Renal cortical epithelial cell (primary cell): ENCODE measurements at regions not wholly inside any gene's neighbourhood (a gene's known extent, or its start where the extent isn't known, plus 50 kb on each side); places are given as distances from the start of the nearest gene placed in this dataset.

Experiments
- DNase-seq: peaks from one replicate; pipeline ENCODE4 v3.0.0-alpha.2; 2011; ENCODE audit warnings: low read depth

DNA sequence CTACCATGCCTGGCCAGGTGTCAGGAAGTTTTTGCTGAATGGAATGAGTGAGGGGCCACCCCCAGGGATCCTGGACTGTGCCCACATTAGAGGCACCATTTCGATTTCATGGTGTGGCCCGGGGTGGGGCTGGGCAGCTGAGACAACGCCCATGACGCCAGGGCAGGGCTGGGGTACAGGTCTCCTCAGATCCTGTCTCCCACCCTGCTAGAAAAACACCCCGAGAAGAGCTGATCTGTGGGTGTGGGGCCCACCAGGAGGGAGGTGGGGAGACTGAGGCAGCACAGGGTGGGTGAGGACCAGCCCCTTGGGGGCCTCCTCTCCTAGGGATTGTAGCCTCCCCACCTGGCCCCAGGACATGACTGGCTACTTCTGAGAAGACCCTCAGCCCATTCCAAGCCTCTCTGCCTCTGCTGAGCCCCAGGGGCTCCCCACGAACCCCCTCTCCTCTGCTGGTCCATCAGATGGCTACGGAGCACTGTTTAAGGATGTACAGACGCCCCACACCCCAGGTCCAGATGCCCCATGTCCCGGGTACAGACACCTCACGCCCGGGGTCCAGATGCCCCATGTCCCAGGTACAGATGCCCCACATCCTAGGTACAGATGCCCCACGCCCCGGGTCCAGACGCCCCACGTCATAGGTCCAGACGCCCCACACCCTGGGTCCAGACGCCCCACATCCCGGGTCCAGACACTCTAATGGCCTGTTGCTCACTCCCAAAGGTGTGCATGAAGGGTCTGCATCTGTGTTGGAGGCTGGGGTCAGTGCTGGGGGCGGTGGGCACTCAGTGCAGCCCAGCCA lies 99.4 kb downstream of the MICALL2 start:
- no peak for DNase-seq

DNA sequence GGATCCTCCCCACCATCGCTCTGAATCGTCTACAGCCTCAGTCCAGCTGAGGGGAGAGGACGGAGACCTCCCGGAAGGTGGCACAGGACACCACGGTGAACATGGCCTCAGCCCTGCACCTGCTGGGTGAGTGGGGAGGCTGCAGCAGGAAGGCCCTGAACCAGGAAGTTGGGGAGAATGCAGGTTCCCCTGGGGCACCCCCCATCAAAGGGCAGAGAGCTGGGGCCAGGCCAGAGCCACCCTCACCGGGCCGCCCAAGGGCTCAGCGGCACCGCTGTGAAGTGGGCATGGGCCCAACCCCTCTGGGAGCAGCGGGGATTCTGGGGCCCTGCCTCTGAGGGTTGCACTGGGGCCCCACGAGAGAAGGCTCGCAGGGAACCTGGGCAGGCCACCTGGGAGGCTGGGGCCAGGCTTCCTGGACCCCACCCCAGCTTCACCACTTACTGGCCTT lies 98.7 kb downstream of the MICALL2 start:
- no peak for DNase-seq

DNA sequence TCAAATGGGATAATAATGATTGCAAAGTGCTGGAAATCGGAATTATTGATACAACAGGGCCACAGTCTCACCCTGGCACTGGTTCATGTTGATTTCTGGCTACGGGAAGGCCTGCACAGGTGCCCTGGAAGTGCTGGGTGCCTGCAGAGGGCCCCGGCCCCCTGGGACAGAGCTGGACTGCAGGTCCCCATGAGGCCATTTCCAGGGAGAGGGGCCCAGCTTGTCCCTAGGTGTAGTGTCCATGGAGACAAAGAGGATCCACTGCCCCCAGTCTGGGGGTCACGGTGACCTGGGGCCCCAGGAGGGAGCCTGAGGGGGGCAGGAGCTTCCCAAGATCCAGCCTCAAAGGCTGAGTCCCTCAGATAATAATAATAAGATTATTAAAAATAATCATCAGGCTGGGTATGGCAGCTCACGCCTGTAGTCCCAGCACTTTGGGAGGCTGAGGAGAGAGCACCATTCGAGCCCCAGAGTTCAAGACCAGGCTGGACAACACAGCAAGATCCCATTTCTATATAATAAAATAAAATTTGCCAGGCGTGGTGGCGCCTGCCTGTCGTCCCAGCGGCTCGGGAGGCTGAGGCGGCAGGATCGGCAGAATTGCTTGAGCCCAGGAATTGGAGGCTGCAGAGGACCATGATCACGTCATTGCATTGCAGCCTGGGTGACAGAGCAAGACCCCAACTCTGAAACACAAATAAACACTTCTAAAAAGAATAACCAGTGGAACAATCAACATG lies 98.1 kb downstream of the MICALL2 start:
- no peak for DNase-seq

DNA sequence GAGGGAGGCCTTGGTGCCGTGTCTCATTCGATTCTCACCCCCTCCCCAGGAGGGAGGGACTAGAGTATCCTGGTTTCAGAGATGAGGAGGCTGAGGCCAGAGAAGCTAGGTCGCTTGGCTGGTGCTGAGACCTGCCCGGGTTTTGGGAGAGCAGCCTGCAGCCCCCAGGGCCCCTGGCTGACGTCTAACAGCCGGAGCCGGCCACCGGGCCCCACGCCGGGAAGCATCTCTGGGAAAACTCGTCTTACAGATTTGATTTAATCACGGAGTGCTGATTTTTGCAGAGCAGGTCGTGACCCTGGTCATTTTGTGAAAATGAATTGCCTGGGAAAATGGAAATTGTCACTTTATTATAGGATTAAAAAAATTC lies 97.5 kb downstream of the MICALL2 start:
- DNase-seq, result no peak

DNA sequence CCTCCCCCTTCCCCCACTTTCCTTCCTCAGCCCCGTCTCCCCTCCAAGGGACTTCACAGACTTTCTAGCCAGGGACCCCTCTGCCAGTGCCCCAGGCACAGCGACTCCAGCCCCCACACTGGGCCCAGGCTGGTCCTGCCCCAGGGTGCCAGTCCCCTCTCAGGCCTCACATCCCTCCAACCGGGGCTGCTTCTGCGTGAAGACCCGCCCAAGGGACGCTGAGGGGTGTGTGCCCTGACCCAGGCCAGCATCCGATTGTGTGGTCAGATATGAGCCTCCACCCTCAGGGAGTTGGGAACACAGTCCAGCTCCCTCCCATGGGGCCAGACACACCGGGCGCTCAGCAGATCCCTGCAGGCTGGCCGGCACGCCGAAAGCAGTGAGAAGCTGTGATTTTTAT lies 97.0 kb downstream of the MICALL2 start:
- no peak for DNase-seq

DNA sequence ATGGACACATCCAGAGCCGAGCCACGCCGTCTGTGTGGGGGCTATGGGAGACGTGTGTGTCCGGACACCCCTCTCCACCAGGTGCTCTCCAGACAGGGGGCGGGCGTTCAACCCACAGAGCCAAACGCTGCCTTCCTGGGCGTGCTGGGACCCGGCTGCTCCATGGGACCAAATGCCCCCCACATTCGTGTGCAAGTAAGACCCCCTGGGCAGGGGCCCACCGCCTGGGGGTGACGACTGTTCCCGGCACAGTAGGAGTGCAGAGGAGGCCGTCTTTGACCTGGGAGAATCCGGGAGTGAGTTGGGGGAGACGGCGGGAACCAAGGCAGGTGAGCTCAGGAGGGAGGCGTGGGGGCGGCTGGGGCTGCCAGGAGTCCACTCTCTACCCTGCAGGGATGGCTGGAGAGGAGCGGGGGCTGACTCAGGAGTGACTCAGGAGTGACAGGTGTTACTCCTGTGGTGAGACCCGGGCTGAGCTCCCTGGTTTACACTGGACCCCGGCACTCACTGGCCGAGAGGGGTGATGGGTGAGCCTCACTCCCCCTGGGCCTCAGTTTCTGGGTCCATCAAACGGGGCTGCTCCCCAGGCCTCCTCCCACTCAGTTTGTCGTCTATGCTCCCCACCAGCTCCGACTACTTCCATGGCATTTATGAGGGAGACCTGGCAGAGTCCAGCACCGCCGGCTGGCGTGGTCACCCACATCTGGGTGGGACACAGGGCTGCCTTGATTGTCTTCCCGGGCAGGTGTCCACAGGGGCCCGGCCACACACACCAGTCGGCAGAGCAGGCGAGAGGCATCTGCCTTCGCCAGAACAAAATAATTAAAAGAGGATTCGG lies 95.0 kb downstream of the MICALL2 start:
- DNase-seq, result no peak

DNA sequence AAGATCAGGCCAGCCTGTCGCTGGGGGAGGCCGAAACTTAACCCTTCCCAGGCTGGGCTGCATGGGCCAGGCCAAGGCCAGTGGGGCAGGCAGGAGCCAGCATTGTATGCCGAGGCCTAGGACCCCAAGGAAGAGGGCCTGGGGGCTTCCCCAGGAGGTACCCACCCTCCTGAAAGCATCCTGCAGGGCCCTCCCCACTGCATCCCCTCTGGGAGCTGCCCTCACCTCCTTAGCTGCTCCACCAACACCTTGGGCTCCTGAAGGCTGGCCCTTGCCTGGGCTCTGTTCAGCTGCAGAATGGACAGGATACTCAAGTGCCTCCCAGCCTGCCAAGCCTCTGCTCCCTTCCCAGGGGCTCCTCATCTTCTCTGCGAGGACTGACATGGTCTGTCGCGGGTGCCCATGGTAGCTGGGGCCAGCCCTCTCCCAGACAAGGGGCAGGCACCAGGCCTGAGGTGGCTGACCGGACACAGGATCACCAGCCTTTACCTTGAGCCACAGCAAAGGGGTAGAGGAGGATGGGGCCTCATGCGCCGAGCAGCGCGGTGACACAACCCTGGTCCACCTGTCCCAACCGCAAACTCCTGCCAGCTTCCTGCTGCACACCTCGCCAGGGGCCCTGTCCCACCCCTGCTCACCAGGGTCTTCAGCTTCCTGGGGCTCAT lies 94.2 kb downstream of the MICALL2 start:
- DNase-seq, result no peak

DNA sequence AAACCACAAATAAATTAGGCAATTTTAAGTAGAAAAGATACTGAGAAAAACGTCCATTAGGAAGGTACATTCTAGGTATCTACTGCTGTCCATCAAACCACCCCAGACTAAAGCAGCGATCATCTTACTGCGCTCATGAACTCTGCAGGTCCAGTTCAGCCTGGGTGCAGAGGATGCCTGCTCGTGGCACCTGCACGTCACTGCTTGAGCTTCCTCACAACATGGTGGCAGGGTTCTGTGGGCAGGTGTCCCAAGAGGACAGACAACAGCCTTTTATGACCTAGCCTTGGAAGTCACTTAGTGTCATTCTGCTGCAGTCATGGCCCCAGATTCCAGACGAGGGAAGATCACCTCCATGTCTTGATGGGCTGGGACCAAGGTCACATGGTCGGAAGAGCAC lies 93.4 kb downstream of the MICALL2 start:
- no peak for DNase-seq

DNA sequence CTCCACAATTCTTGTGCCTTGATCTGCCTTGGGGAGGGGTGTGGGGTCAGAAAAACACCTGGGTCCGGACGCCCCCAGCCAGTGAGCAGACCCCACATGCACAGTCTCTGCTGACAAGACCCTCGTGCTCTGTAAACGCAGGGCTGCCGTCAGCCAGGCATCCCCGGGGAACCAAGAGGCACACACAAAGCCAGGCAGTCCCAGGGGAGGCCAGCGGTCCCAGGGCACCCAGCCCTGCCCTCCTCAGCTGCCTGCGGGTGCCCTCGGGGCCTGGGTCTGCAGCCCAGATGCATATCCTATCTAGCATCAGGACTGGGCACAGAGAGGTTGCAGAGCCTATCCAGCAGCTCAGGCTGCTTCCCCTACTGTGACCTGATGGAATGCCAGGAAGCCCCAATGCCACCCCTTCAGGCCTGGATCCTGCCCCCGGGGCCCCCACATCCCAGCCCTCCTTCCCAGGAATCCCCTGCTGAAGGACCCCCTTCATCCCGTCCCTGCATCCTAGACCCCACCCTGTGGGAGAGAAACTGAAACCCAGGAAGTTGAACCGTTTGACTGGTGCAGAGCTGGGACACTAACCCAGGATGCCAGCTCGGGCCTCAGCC lies 92.4 kb downstream of the MICALL2 start:
- DNase-seq, result no peak

DNA sequence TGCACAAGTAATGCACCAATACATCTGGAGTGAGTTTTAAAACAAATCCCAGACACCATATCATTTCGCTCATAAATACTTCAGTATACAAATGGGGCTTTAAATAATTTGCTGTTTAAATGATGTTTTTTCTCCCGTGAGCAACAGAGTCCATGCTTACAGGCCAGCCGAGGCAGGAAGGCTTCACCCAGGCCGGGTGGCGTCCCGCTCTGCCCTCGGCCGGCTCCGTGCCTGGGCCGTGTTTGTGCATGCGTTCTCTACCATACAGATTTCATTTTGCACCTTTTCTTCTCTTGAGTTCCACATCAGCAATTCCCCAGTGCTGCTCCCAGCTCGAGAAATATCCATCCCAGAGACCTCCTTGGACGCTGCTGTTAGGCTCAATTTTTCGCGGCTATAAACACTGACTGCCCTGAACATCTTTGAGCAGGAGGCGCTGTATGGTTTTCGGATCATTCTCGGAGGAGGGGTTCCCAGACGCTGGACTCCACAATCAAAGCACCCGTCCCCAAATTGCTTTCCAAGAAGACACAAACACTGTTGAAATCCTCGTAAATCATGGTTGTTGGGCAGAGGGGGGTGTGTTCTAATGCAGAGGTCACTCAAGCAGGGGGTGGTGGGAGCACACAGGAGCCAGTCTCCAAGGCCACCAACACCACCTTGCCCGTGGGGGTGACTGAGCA lies 91.6 kb downstream of the MICALL2 start:
- no peak for DNase-seq

DNA sequence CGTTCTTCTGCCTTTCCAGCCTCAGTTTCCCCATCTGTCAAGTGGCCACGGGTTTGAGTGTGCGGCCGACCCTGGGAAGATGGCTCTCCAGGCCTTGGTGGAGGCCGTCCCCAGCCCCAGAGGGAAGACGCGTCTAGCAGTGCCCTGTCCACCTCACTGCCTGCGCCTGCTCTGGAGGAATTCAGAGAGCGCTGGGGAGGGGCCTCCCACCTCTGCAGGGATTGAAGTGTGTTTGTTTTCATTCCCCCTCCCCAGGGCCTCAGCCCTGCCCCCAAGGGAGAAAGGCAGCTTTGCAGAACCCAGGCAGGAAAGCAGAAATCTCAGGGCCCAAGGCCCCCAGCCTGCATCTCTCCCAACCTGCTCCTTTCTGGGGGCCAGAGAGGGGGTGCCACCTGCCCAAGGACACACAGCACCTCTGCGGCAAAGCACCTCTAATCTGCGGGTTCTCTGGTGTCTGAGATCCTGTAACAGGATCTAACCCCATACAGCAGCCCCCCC lies 91.0 kb downstream of the MICALL2 start:
- DNase-seq, result no peak

DNA sequence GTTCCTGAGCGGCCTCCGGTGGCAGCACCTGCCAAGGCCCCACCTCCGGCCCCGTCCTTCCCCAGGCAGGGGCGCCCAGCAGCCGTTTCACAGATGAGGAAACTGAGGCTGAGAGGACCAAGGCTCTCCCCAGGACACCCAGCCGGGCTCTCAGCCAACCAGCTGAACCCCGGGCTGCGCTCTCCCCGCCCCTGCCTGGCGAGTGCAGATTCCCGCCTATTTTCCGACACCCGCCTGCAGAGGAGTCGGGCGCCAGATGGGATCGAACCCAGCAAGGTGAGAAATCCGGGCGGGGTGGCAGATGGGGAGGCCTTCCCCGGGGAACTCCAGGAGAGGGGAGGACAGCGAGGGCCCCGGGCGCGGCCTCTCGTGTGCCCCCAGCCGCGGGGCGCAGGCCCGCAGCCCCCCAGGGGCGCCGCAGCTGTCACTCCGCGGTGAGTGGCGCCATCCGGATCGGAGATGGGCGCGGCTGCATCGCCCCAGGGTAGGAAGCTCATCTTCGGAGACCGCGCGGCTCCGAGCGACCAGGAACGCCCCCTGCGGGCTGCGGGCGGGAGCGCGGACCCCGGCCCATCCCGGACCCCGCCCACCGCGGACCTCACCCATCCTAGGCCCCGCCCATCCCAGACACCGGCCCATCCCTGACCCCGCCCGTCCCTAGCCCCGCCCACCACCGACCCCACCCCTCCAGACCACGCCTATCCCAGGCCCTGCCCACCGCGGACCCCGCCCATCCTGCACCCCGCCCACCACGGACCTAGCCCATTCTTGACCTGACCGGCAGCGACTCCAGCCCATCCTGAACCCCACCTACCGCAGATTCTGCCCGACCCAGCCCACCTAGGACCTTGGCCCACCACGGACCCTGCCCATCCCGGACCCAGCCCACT lies 90.3 kb downstream of the MICALL2 start:
- DNase-seq, result no peak

DNA sequence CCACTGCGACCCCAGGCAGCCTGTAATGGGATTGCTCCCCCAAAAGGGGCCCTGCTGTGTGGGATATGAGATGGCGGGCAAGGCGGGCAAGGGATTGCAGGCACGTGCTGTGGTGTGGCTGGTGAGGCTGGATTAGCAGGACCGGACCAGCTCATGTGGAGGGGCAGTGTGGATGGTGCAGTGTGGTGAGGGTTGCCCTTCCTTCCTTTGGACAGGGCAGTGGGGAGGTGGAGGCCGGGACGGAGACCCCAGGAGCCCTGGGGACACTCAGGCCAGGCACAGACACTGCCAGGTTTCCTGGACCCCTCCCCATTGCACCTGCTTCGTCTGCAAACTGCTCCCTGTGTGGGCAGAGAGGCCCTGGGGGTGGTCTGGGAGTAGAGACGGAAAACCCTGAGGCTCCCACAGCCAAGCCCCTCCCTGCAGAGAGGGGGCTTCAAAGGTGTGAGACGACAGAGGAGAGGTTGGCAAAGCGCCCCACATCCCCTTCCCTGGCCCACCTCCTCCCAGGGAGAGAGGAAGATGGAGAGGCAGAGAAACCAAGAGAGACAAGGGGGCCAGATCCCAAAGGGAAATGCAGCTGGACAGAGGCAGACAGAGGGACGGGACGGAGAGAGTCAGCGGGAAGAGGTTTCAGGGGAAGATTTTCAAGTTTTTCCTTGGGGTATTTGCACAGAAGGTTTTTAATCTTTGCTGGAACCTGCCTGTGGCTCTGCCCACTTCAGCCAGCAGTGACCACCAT lies 89.2 kb downstream of the MICALL2 start:
- no peak for DNase-seq

- no peak for DNase-seq
Observed at GRCh38 chr7:1370738-1371137, 88.5 kb downstream of the MICALL2 start.

DNA sequence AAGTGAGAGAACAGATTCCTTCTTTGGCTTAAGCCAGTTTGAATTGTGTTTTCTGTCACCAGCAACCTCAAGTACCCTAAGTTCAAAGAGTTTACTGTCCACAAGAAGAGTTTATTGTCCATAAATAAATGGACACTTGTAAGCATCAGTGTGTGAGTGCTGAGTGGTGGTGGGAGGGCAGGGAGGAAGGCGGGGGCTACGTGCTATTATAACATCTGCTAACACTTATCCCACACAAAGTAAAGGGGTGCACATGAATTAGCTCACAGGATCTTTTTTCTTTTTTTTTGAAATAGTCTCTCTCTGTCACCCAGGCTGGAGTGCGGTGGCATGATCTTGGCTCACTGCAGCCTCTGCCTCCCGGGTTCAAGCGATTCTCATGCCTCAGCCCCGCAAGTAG lies 87.2 kb downstream of the MICALL2 start:
- no peak for DNase-seq

DNA sequence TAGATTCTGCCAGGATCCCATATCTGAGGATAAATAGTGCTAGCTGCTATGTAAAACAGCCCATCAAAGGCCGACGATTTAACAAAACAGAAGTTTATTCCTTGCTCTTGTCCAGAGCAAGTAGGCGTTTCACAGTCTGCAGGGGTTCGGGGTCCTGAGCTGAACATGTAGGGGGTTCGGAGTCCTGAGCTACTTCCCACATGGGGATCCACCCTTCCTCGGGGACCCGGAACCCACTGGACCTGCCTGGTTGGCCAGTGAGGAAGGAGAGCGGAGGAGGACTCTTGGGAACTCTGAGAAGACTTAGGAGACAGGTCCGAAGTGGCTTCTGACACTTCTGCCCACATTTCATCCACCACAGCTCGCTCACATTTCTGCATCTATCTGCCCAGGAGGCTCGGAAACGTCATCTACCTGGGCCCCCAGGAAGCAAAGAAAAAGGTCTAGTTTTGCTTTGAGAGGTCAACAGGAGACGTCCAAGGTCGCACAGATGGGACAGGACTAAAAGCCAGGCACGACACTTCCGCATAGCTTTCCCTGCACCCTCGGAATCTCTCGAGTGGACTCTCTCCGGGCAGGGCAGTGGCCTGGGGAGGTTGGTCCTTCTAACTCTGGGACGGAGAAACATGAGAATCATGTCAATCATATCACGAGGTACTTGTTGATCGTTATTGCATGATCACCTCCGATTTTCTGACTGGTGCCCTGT lies 86.4 kb downstream of the MICALL2 start:
- DNase-seq, result no peak

DNA sequence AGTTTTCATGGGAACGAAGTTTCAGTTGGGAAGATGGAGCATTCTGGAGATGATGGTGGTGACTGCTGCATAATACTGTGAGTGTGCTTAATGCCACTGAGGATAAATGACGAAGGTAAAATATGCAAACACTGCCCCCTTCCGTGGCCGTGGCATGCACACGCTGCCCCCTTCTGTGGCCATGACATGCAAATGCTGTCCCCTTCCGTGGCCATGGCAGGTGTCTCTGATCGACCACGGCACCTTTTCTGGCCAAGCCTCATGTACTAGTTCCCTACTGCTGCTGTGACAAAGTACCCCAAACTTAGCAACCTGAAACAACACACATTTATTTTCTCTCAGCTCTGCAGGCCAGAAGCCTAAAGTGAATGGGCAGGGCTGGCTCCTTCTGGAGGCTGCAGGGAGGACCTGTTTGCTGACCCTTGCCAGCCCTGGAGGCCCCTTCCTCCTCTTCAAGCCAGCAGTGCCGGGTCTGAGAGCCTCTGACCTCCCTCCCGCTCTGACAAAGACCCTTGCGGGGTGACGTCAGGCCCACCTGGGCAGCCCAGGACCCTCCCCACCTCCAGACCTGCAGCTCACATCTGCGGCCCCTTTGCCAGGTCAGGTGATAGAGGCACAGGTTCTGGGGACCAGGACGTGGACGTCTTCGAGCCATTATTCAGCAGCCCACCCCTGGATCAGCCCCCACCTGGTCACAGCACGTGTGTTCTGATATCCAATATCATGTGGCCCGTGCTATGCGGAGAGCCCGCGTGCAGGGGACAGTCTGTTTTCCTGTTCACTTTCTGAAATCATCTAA lies 82.0 kb downstream of the MICALL2 start:
- DNase-seq, result no peak
